GM12878 (cell line): ENCODE measurements at regions not wholly inside any gene's neighbourhood (a gene's known extent, or its start where the extent isn't known, plus 50 kb on each side); places are given as distances from the start of the nearest gene placed in this dataset.

Experiments
- CEBPB ChIP-seq, 2 experiments: fragments of 150-350 bp in 1 of 2; IDR thresholded peaks; 2 replicates each; pipeline ENCODE4 v1.6.1; 2012 to 2014; ENCODE audit warnings: low read depth in 2 of 2, low read length in 2 of 2, borderline replicate concordance in 1 of 2, inconsistent platforms in 1 of 2
- EGR1 ChIP-seq, 2 experiments: IDR thresholded peaks; 1 replicate in 1 of 2; 2 replicates in 1 of 2; pipeline ENCODE4 v1.6.1; 2011 to 2012; ENCODE audit warnings: low read depth in 2 of 2, low read length in 2 of 2, borderline replicate concordance in 1 of 2, mild to moderate bottlenecking in 1 of 2, moderate library complexity in 1 of 2
- ELK1 ChIP-seq: IDR thresholded peaks from 2 replicates; pipeline ENCODE4 v1.6.1; 2012; ENCODE audit warnings: low read depth, low read length, improper control_type of control experiment
- IKZF1 ChIP-seq: fragments of 450-650 bp; conservative IDR thresholded peaks from 2 replicates; pipeline ENCODE4 v1.6.1; 2017; ENCODE audit warnings: antibody characterized with exemption, mild to moderate bottlenecking
- JUND ChIP-seq: IDR thresholded peaks from 2 replicates; pipeline ENCODE4 v1.6.1; 2012; ENCODE audit warnings: low read depth, mild to moderate bottlenecking, low read length, improper control_type of control experiment, moderate library complexity
- KDM1A ChIP-seq: fragments of 200-600 bp; sonication (generic); IDR thresholded peaks from 2 replicates; pipeline ENCODE4 v1.6.1; 2016; ENCODE audit warnings: borderline replicate concordance
- MLLT1 ChIP-seq: fragments of 450-650 bp; IDR thresholded peaks from 2 replicates; pipeline ENCODE4 v1.6.1; 2016; ENCODE audit warnings: mild to moderate bottlenecking
- MTA3 ChIP-seq: IDR thresholded peaks from 2 replicates; pipeline ENCODE4 v1.6.1; 2012; ENCODE audit warnings: low read length, inconsistent platforms, borderline replicate concordance
- NBN ChIP-seq: fragments of 450-650 bp; IDR thresholded peaks from 2 replicates; pipeline ENCODE4 v1.6.1; 2016
- NFYA ChIP-seq: IDR thresholded peaks from 2 replicates; pipeline ENCODE4 v1.6.1; 2011; ENCODE audit warnings: low read depth, mild to moderate bottlenecking, low read length, improper control_type of control experiment, borderline replicate concordance
- NFYB ChIP-seq: IDR thresholded peaks from 2 replicates; pipeline ENCODE4 v1.6.1; 2011; ENCODE audit warnings: low read depth, mild to moderate bottlenecking, low read length, improper control_type of control experiment, moderate library complexity; ENCODE audit not compliant: insufficient read depth
- NR2C1 ChIP-seq: fragments of 450-650 bp; IDR thresholded peaks from 2 replicates; pipeline ENCODE4 v1.6.1; 2017; ENCODE audit warnings: antibody characterized with exemption, mild to moderate bottlenecking, moderate library complexity
- RFX5 ChIP-seq: IDR thresholded peaks from 2 replicates; pipeline ENCODE4 v1.6.1; 2011; ENCODE audit warnings: low read depth, low read length, improper control_type of control experiment
- SIN3A ChIP-seq: IDR thresholded peaks from 2 replicates; pipeline ENCODE4 v1.6.1; 2012; ENCODE audit warnings: low read depth, low read length, improper control_type of control experiment
- SMAD1 ChIP-seq: fragments of 450-650 bp; IDR thresholded peaks from 2 replicates; pipeline ENCODE4 v1.6.1; 2018; ENCODE audit warnings: mild to moderate bottlenecking, low read depth; ENCODE audit not compliant: partially characterized antibody
- SMARCA5 ChIP-seq: fragments of 450-650 bp; IDR thresholded peaks from 2 replicates; pipeline ENCODE4 v1.6.1; 2017; ENCODE audit warnings: mild to moderate bottlenecking
- SPI1 ChIP-seq: IDR thresholded peaks from 2 replicates; pipeline ENCODE4 v1.6.1; 2011; ENCODE audit warnings: low read depth, mild to moderate bottlenecking, low read length, moderate library complexity, borderline replicate concordance; ENCODE audit not compliant: insufficient read depth
- ZBTB40 ChIP-seq: fragments of 450-650 bp; IDR thresholded peaks from 2 replicates; pipeline ENCODE4 v1.6.1; 2016; ENCODE audit warnings: mild to moderate bottlenecking, moderate library complexity, borderline replicate concordance
- ZNF384 ChIP-seq: IDR thresholded peaks from 2 replicates; pipeline ENCODE4 v1.6.1; 2012; ENCODE audit warnings: low read depth, mild to moderate bottlenecking, low read length, improper control_type of control experiment, borderline replicate concordance
- ZZZ3 ChIP-seq: IDR thresholded peaks from 2 replicates; pipeline ENCODE4 v1.6.1; 2011; ENCODE audit warnings: low read depth; ENCODE audit not compliant: control insufficient read depth, insufficient read length
- TF ChIP-seq, protein P1 (sequence below): fragments of 450-650 bp; IDR thresholded peaks from 2 replicates; pipeline ENCODE4 v1.6.1; 2017; ENCODE audit warnings: antibody characterized with exemption, mild to moderate bottlenecking, moderate library complexity
- TF ChIP-seq, protein P2 (sequence below): IDR thresholded peaks from 2 replicates; pipeline ENCODE4 v1.6.1; 2012; ENCODE audit warnings: low read depth, low read length, improper control_type of control experiment

DNA sequence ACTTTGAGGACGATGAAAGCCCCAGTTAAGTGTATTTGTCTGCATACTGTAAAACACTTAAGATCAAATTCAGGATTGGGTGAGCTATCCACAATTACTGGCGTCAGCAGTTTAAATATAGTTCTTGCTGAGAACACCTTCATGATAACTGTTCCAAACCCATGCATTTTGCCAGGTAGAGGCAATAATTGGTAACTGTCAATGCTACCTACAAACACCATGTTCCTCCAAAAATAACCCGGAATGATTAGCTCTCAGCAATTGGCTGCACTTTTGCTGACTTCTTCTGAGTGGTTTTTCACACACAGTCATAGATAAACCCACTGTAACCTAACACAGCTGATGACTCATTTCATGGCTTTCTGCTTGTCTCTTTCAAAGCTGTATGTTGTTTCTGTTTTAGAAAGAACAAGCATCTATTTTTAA, 1358.6 kb upstream of the GJE1 start (continued):
- TF ChIP-seq, protein P1, sequence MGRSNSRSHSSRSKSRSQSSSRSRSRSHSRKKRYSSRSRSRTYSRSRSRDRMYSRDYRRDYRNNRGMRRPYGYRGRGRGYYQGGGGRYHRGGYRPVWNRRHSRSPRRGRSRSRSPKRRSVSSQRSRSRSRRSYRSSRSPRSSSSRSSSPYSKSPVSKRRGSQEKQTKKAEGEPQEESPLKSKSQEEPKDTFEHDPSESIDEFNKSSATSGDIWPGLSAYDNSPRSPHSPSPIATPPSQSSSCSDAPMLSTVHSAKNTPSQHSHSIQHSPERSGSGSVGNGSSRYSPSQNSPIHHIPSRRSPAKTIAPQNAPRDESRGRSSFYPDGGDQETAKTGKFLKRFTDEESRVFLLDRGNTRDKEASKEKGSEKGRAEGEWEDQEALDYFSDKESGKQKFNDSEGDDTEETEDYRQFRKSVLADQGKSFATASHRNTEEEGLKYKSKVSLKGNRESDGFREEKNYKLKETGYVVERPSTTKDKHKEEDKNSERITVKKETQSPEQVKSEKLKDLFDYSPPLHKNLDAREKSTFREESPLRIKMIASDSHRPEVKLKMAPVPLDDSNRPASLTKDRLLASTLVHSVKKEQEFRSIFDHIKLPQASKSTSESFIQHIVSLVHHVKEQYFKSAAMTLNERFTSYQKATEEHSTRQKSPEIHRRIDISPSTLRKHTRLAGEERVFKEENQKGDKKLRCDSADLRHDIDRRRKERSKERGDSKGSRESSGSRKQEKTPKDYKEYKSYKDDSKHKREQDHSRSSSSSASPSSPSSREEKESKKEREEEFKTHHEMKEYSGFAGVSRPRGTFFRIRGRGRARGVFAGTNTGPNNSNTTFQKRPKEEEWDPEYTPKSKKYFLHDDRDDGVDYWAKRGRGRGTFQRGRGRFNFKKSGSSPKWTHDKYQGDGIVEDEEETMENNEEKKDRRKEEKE: no peak
- no peak for TF ChIP-seq NR2C1
- no peak for TF ChIP-seq KDM1A
- no peak for TF ChIP-seq ZZZ3
- no peak for TF ChIP-seq ZNF384
- TF ChIP-seq ELK1: no peak
- TF ChIP-seq SMAD1: no peak
- TF ChIP-seq EGR1 (IDR thresholded peaks at IDR 0.05; ENCODE audit: borderline replicate concordance in 1 of 2, low read depth in 2 of 2, low read length in 2 of 2): no peak
- TF ChIP-seq IKZF1: no peak; the same call in 1 of the 2 replicates
- peak; percentile 87; the same call in 1 of the 2 replicates for TF ChIP-seq JUND
- TF ChIP-seq RFX5: no peak
- no peak for TF ChIP-seq NFYA
- peak in 1 of 2 experiments; percentile 50; a peak in 1 of 4 replicates for TF ChIP-seq CEBPB (IDR thresholded peaks at IDR 0.05; ENCODE audit: borderline replicate concordance in 1 of 2, low read depth in 2 of 2, low read length in 2 of 2)
- TF ChIP-seq SIN3A: no peak
- TF ChIP-seq ZBTB40: no peak
- peak; percentile 55 for TF ChIP-seq MLLT1
- no peak for TF ChIP-seq NBN
- no peak for TF ChIP-seq SPI1
- TF ChIP-seq, protein P2, sequence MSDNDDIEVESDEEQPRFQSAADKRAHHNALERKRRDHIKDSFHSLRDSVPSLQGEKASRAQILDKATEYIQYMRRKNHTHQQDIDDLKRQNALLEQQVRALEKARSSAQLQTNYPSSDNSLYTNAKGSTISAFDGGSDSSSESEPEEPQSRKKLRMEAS: no peak
- TF ChIP-seq SMARCA5: no peak
- peak; percentile 70; the same call in 1 of the 2 replicates for TF ChIP-seq MTA3
- no peak for TF ChIP-seq NFYB
